HG03460 (cell line): ENCODE measurements at regions not wholly inside any gene's neighbourhood (a gene's known extent, or its start where the extent isn't known, plus 50 kb on each side); places are given as distances from the start of the nearest gene placed in this dataset.
"Not testable (repeated sequence)": the region's sequence is repeated elsewhere in the genome, so short reads cannot be mapped to it uniquely, and the experiment has no call there.

ENCODE experiments used
- ATAC-seq: cut with Tn5 transposase; IDR thresholded peaks from one replicate; pipeline ENCODE4 v1.9.1; 2021; ENCODE audit not compliant: unreplicated experiment

GRCh38 chr5:98516701-98517100, 256.8 kb upstream of the RGMB start:
- ATAC-seq, result no peak

GRCh38 chr5:98517560-98518366, 255.7 kb upstream of the RGMB start:
- ATAC-seq, result no peak

GRCh38 chr5:98518754-98519153, 254.7 kb upstream of the RGMB start:
- ATAC-seq, result no peak

GRCh38 chr5:98519571-98519970, 253.9 kb upstream of the RGMB start:
- ATAC-seq, result no peak

- no peak for ATAC-seq
These were observed 251.6 kb upstream of the RGMB start for GRCh38 chr5:98521821-98522220.

GRCh38 chr5:98524773-98525172, 248.7 kb upstream of the RGMB start:
- no peak for ATAC-seq

GRCh38 chr5:98527846-98528245, 245.6 kb upstream of the RGMB start:
- ATAC-seq, result no peak

- ATAC-seq, result no peak
These were observed 244.1 kb upstream of the RGMB start for GRCh38 chr5:98529321-98529720.

- no peak for ATAC-seq
These were observed 243.2 kb upstream of the RGMB start for GRCh38 chr5:98530224-98530623.

- ATAC-seq, result no peak
These were observed 237.6 kb upstream of the RGMB start for GRCh38 chr5:98535901-98536300.

- no peak for ATAC-seq
These were observed 233.4 kb upstream of the RGMB start for GRCh38 chr5:98540056-98540455.

GRCh38 chr5:98541641-98542040, 231.8 kb upstream of the RGMB start:
- no peak for ATAC-seq

- no peak for ATAC-seq
These were observed 230.0 kb upstream of the RGMB start for GRCh38 chr5:98543490-98543889.

GRCh38 chr5:98546924-98547323, 226.5 kb upstream of the RGMB start:
- not testable (repeated sequence) for ATAC-seq

- ATAC-seq, result no peak
These were observed 216.8 kb upstream of the RGMB start for GRCh38 chr5:98556712-98557111.

GRCh38 chr5:98557916-98558315, 215.5 kb upstream of the RGMB start:
- no peak for ATAC-seq

- no peak for ATAC-seq
These were observed 209.4 kb upstream of the RGMB start for GRCh38 chr5:98563885-98564653.

GRCh38 chr5:98564836-98565235, 208.6 kb upstream of the RGMB start:
- ATAC-seq, result no peak

- no peak for ATAC-seq
These were observed 205.1 kb upstream of the RGMB start for GRCh38 chr5:98568336-98568735.

- no peak for ATAC-seq
These were observed 204.2 kb upstream of the RGMB start for GRCh38 chr5:98569288-98569687.

GRCh38 chr5:98570010-98570409, 203.5 kb upstream of the RGMB start:
- ATAC-seq, result no peak

GRCh38 chr5:98570661-98571191, 202.7 kb upstream of the RGMB start:
- ATAC-seq, result no peak
